GM21526 (cell line): ENCODE measurements at regions not wholly inside any gene's neighbourhood (a gene's known extent, or its start where the extent isn't known, plus 50 kb on each side); places are given as distances from the start of the nearest gene placed in this dataset.

ENCODE experiments used
- ATAC-seq: cut with Tn5 transposase; IDR thresholded peaks from one replicate; pipeline ENCODE4 v1.9.1; 2021; ENCODE audit warnings: moderate library complexity; ENCODE audit not compliant: unreplicated experiment, low FRiP score

GRCh38 chr5:168176251-168176650 is 115.2 kb upstream of the WWC1 start:
- no peak for ATAC-seq

- no peak for ATAC-seq
These were observed 114.5 kb upstream of the WWC1 start for GRCh38 chr5:168176941-168177340.

DNA sequence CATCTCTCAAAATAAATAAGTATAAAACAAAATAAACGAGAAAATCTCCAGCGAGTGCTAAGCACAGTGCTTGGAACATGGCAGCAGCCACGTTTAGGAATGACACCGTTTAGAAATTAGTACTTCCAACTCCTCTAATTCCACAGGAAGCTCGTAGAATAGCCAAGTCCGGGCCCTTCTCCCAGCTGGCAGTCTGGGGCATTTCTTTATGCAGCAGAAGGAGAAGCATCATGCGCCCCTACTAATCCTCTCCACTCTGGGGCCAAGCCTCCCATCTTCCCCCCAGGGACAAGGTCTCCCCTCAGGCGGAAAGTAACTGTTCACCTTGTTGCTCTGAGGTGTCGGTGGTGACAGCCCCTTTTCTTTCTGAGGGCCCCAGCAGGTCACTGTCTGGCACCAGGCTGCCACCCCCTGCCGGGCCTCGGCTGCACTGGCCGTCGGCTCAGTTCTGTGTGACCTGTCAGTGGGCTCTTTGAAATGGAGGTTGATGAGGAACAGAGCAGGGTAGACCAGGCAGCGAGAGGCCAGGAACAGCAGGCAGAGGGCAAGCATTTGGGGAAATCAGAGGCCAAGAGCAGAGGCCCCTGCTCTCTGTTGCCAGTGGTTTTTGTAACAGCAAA is 113.5 kb upstream of the WWC1 start:
- ATAC-seq = no peak

GRCh38 chr5:168179192-168179593 is 112.3 kb upstream of the WWC1 start:
- ATAC-seq = no peak

DNA sequence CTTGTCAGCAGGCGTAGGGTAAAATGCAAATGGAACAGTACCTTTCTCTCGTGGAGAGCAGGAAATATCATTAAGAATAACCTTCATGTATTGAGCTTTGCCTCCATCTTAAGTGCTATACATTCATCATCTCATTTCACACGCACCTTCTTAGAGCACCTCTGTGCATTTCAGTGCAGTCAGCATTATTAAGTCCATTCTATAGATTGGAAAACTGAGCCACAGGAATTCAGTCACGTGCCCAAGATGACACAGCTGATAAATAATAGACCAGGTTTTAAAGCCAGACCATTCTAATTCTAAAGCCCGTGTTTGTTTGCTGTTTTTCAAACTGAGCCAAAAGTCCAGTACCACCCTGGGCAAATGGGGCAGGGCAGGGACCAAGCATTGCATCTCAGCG is 109.2 kb upstream of the WWC1 start:
- ATAC-seq = no peak

GRCh38 chr5:168184103-168184502 is 107.3 kb upstream of the WWC1 start:
- ATAC-seq = no peak

GRCh38 chr5:168186289-168187074 is 105.0 kb upstream of the WWC1 start:
- no peak for ATAC-seq

- no peak for ATAC-seq
These were observed 103.8 kb upstream of the WWC1 start for GRCh38 chr5:168187614-168188013.

GRCh38 chr5:168188182-168188581 is 103.3 kb upstream of the WWC1 start:
- no peak for ATAC-seq

DNA sequence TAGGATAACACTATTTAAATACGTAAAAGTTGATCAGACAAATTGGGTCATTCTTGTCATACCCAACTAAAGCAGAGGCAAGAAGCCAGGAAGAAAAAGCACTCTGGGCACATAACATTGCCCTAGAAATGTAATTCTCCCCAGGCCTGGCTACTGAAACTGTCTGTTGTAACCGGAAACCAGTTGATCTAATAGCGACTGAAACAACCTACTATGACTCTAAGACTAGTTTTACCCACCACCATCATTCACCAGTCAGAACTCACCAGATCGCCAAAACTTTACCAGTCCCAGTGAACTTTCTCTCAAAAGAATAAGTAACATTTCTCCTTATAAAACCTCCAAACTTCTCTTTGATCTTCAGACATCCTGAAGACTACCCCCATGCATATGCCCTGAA is 99.3 kb upstream of the WWC1 start:
- ATAC-seq = no peak

GRCh38 chr5:168193493-168194250 is 97.8 kb upstream of the WWC1 start:
- no peak for ATAC-seq

DNA sequence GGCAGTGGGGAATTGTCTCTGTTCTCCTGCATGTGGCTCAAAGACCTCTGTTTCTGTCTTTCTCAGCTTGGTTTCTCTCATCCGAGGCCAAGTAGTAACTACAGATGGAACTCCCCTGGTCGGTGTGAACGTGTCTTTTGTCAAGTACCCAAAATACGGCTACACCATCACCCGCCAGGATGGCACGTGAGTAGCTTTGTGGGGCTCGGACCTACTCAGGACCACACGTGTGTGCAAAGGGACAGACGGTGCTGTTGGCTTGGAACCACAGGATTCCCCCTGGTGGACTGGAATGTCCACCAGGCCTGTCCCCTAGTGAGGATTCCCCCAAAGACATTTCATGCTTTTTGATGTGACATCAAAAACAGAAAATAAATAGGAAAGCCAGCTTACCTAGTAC is 96.3 kb upstream of the WWC1 start:
- no peak for ATAC-seq

DNA sequence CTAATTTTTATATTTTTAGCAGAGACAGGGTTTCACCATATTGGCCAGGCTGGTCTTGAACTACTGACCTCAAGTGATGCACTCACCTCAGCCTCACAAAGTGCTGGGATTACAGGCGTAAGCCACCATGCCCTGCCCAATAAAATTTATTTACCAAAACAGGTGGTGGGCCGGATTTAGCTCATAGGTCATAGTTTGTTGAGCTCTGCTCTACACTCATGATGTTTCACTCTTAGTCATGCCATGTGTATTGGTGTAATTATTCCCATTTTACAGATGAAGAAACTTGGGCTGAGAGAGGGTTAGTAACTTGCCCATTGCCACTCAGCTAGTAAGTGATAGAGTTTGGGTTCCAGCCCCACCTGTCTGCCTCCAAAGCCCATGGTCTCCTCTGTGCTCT is 93.1 kb upstream of the WWC1 start:
- no peak for ATAC-seq

- no peak for ATAC-seq
These were observed 88.4 kb upstream of the WWC1 start for GRCh38 chr5:168202996-168203395.

DNA sequence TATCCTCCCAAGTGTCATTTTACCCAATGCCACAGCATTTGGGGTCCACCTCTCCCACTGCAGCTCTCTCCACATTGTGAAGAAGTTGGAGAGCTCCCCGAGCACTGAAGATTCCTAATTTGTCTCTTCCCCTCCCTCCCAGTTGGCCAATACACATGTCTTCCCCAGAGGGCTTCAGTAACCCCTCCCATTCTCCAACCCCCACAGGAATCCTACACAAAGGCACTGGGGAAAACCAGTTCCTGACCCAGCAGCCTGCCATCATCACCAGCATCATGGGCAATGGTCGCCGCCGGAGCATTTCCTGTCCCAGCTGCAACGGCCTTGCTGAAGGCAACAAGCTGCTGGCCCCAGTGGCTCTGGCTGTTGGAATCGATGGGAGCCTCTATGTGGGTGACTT is 87.3 kb upstream of the WWC1 start:
- no peak for ATAC-seq

DNA sequence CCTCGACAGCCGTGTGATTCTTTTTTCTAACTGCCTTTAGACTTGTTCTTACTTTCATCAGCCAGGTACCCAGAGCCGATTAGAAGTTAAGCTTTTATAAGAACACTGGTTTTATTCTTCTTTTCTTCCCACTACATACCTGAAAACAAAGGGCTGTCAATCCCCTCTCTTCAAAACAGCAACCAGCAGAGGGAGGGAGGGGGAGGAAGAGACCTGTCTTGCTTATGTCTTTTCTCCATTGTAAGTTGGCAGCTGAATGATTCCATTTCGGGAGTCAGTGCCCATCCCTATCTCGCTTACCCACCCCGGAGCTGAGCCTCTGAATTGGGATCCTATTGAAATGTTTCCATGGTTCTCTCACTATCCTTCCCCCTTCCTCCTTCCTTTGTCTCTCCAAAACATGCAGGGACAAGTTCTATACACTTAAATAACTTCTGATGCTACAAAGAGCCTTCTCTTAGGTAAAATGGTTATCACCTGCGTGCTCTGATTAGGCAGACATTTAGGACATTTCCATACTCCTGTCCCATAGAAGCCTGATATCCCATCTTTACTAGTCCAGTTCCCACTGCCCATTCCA is 83.9 kb upstream of the WWC1 start:
- ATAC-seq = no peak

DNA sequence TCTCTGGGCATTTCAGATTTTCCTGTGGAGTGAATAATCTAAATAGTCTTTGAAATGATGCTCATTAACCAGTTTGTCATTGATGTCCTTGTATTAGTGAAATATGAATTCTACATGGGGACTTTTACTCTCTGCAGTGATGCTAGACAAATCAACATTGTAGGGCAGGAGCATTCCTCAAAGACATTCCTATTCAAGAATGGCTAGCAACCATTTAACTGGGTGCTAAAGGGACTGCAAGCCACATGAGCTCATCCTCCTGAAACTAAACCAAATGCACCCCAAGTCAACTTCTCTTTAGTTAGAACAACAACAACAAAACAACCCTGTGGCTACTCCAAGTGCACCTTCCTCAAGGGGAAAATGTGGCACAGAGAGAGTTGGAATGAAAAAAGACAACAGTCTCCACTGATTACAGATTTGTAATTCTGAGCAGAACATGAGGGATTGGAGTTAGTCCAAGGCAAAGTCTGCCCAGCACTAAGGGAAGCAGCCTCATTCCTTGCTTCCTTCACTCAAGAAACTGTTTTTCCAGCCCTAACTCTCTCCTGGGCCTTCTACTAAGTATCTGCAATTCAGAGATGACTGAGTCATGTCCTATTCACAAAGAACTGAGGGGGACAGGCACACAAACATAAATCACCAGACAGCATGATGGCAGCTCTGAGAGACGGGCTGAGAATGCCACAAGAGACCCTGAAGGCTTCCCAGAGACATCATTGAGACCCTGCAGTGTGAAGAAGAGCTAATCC is 82.0 kb upstream of the WWC1 start:
- no peak for ATAC-seq

- no peak for ATAC-seq
These were observed 81.4 kb upstream of the WWC1 start for GRCh38 chr5:168209997-168210396.

GRCh38 chr5:168211245-168211644 is 80.2 kb upstream of the WWC1 start:
- no peak for ATAC-seq

DNA sequence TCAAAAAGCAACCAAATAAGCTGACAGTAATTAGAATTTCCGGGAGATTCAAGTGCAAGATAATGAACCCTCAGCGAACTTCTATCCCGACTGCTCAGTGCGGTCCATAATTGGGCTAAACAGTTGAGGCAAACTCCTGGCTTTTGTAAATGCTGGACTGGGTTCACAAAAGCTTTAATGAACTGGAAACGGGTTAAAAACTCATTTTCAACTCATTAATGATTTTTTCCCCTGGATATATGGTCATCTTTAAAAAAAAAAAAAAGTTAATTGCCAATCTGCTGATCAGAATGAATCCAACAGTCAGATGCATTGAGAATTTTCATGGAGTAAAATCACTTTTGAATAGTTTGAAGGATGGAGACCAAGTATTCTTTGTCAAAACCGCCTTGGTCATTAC is 79.5 kb upstream of the WWC1 start:
- ATAC-seq = no peak

GRCh38 chr5:168214071-168214470 is 77.4 kb upstream of the WWC1 start:
- ATAC-seq = no peak
